MM.1S (cell line): ENCODE measurements at regions not wholly inside any gene's neighbourhood (a gene's known extent, or its start where the extent isn't known, plus 50 kb on each side); places are given as distances from the start of the nearest gene placed in this dataset.

ENCODE experiments used
- DNase-seq: peaks from one replicate; pipeline ENCODE4 v3.0.0-alpha.2; 2015
- H2AFZ ChIP-seq: fragments of 300-600 bp; sonication (generic); 2 replicates; pipeline ENCODE4 v1.6.0; 2016; ENCODE audit warnings: antibody characterized with exemption, low read length
- H3F3A ChIP-seq: fragments of 300-600 bp; sonication (generic); 2 replicates; pipeline ENCODE4 v1.6.1; 2016; ENCODE audit warnings: mild to moderate bottlenecking, antibody characterized with exemption, low read length, moderate library complexity, mixed read lengths; ENCODE audit not compliant: insufficient read depth
- H3K27ac ChIP-seq: fragments of 300-600 bp; sonication (generic); 2 replicates; pipeline ENCODE4 v1.5.1; 2016; ENCODE audit warnings: mild to moderate bottlenecking, low read length
- H3K27me3 ChIP-seq: fragments of 300-600 bp; sonication (generic); replicated peaks from 2 replicates; pipeline ENCODE4 v1.6.0; 2016; ENCODE audit warnings: low read length; ENCODE audit not compliant: insufficient read depth
- H3K36me3 ChIP-seq: fragments of 300-600 bp; sonication (generic); replicated peaks from 2 replicates; pipeline ENCODE4 v1.6.1; 2016; ENCODE audit warnings: mild to moderate bottlenecking, low read length, mixed read lengths; ENCODE audit not compliant: insufficient read depth
- H3K4me1 ChIP-seq: fragments of 300-600 bp; sonication (generic); 2 replicates; pipeline ENCODE4 v1.6.1; 2016; ENCODE audit warnings: low read length, mixed read lengths
- H3K4me2 ChIP-seq: fragments of 300-600 bp; sonication (generic); 2 replicates; pipeline ENCODE4 v1.6.0; 2016; ENCODE audit warnings: low read depth, low read length
- H3K4me3 ChIP-seq: fragments of 300-600 bp; sonication (generic); 2 replicates; pipeline ENCODE4 v1.5.1; 2016; ENCODE audit warnings: low read length, mixed read lengths
- H3K79me2 ChIP-seq: fragments of 300-600 bp; sonication (generic); 2 replicates; pipeline ENCODE4 v1.6.1; 2016; ENCODE audit warnings: mixed run types, low read length, mixed read lengths
- H3K9ac ChIP-seq: fragments of 300-600 bp; sonication (generic); 2 replicates; pipeline ENCODE4 v1.6.1; 2016; ENCODE audit warnings: low read length, mixed read lengths
- H3K9me2 ChIP-seq: fragments of 300-600 bp; sonication (generic); replicated peaks from 2 replicates; pipeline ENCODE4 v1.6.1; 2016; ENCODE audit warnings: mild to moderate bottlenecking, low read length, mixed read lengths; ENCODE audit not compliant: insufficient read depth
- H3K9me3 ChIP-seq: fragments of 300-600 bp; sonication (generic); replicated peaks from 2 replicates; pipeline ENCODE4 v1.6.1; 2016; ENCODE audit warnings: mild to moderate bottlenecking, low read length, mixed read lengths; ENCODE audit not compliant: insufficient read depth
- H4K20me1 ChIP-seq: fragments of 300-600 bp; sonication (generic); 2 replicates; pipeline ENCODE4 v1.6.1; 2016; ENCODE audit warnings: mild to moderate bottlenecking, low read length, moderate library complexity, mixed read lengths; ENCODE audit not compliant: insufficient read depth
- CTCF ChIP-seq: fragments of 300-600 bp; sonication (generic); IDR thresholded peaks from 2 replicates; pipeline ENCODE4 v1.5.1; 2016; ENCODE audit warnings: antibody characterized with exemption, low read length, mixed read lengths
- EZH2 ChIP-seq: fragments of 300-600 bp; sonication (generic); optimal IDR thresholded peaks from 2 replicates; pipeline ENCODE3; 2017; ENCODE audit warnings: low read depth, mild to moderate bottlenecking, antibody characterized with exemption, low read length, mixed read lengths
- EZH2phosphoT487 ChIP-seq: fragments of 300-600 bp; sonication (generic); IDR thresholded peaks from 2 replicates; pipeline ENCODE4 v1.6.1; 2018; ENCODE audit warnings: antibody characterized with exemption, low read length

GRCh38 chr13:22031702-22032286 is 360.9 kb downstream of the FGF9 start:
- no peak for DNase-seq
- no peaks in the 10 kb centered on the region for H3F3A ChIP-seq
- H3K36me3 ChIP-seq: no peaks in the 10 kb centered on the region
- H3K27ac ChIP-seq: no peak overlapping the region
- H3K4me1 ChIP-seq: no peaks in the 10 kb centered on the region
- no peak overlapping the region for H2AFZ ChIP-seq
- H3K9me3 ChIP-seq: no peaks in the 10 kb centered on the region
- no peak overlapping the region for H3K4me3 ChIP-seq
- H3K9me2 ChIP-seq: no peaks in the 10 kb centered on the region
- no peaks in the 10 kb centered on the region for H3K27me3 ChIP-seq
- H4K20me1 ChIP-seq: no peaks in the 10 kb centered on the region
- no peak overlapping the region for H3K4me2 ChIP-seq
- no peak overlapping the region for H3K9ac ChIP-seq
- no peaks in the 10 kb centered on the region for H3K79me2 ChIP-seq
- TF ChIP-seq EZH2phosphoT487 (no peak), CTCF (no peak), EZH2 (no peak)

DNA sequence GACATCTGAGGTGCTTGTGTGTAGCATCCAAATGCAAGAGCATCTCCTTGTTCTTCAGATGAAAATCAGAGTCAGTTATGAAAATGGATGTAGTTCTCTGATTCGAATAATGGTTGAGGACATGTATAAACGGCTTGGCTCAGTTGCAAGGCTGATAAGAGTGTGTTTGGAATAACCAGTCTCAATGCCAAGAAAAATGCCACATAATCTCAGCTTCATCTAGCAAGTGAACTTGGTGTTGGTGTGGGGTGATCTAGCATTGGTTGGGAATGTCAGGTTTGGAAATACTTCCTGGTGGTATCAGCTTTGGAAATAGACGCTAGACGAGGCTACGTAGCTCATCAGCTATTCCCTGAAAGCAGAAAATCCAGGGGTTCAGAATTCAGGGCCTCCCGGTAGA is 362.0 kb downstream of the FGF9 start:
- no peaks in the 10 kb centered on the region for H4K20me1 ChIP-seq
- no peaks in the 10 kb centered on the region for H3K9me3 ChIP-seq
- H3K79me2 ChIP-seq: no peaks in the 10 kb centered on the region
- no peak overlapping the region for H2AFZ ChIP-seq
- no peaks in the 10 kb centered on the region for H3K36me3 ChIP-seq
- H3K4me1 ChIP-seq: no peaks in the 10 kb centered on the region
- no peaks in the 10 kb centered on the region for H3F3A ChIP-seq
- H3K4me2 ChIP-seq: no peak overlapping the region
- H3K9me2 ChIP-seq: no peaks in the 10 kb centered on the region
- no peak overlapping the region for H3K27ac ChIP-seq
- no peaks in the 10 kb centered on the region for H3K27me3 ChIP-seq
- H3K9ac ChIP-seq: no peak overlapping the region
- TF ChIP-seq EZH2 (no peak), CTCF (no peak), EZH2phosphoT487 (no peak)
- H3K4me3 ChIP-seq: no peak overlapping the region
- DNase-seq: no peak

- Histone ChIP-seq H4K20me1 (no peaks in the 10 kb centered on the region), H3K4me1 (no peaks in the 10 kb centered on the region), H3K9me2 (no peaks in the 10 kb centered on the region), H3K4me2 (no peak overlapping the region), H3K79me2 (no peaks in the 10 kb centered on the region), H3K27me3 (no peaks in the 10 kb centered on the region), H3K9me3 (no peaks in the 10 kb centered on the region), H3K36me3 (no peaks in the 10 kb centered on the region), H3K27ac (no peak overlapping the region), H2AFZ (no peak overlapping the region), H3F3A (no peaks in the 10 kb centered on the region), H3K4me3 (no peak overlapping the region), H3K9ac (no peak overlapping the region)
- no peak for DNase-seq
- TF ChIP-seq EZH2phosphoT487 (no peak), CTCF (no peak), EZH2 (no peak)
Observed at GRCh38 chr13:22039961-22040360, 369.1 kb downstream of the FGF9 start.
